KMS-11 (cell line): ENCODE measurements at regions not wholly inside any gene's neighbourhood (a gene's known extent, or its start where the extent isn't known, plus 50 kb on each side); places are given as distances from the start of the nearest gene placed in this dataset.

ENCODE experiments used
- H2AFZ ChIP-seq: fragments of 200-600 bp; sonication (generic); 2 replicates; pipeline ENCODE4 v1.6.1; 2016; ENCODE audit warnings: antibody characterized with exemption, mixed run types, low read depth
- H3K27ac ChIP-seq: fragments of 200-600 bp; sonication (generic); 2 replicates; pipeline ENCODE4 v1.6.1; 2016; ENCODE audit warnings: mild to moderate bottlenecking, mixed run types
- H3K27me3 ChIP-seq: fragments of 200-600 bp; sonication (generic); 2 replicates; pipeline ENCODE4 v1.6.1; 2017; ENCODE audit warnings: mild to moderate bottlenecking, low read depth, mixed run types, moderate library complexity; ENCODE audit not compliant: insufficient read depth
- H3K36me3 ChIP-seq: fragments of 200-600 bp; sonication (generic); 2 replicates; pipeline ENCODE4 v1.6.1; 2017; ENCODE audit warnings: mild to moderate bottlenecking, mixed run types; ENCODE audit not compliant: insufficient read depth
- H3K4me1 ChIP-seq: fragments of 200-600 bp; sonication (generic); 2 replicates; pipeline ENCODE4 v1.6.1; 2016; ENCODE audit warnings: mild to moderate bottlenecking, low read depth, mixed run types; ENCODE audit not compliant: poor library complexity, severe bottlenecking
- H3K4me2 ChIP-seq: fragments of 200-600 bp; sonication (generic); 2 replicates; pipeline ENCODE4 v1.7.0; 2016; ENCODE audit warnings: mild to moderate bottlenecking, mixed run types
- H3K4me3 ChIP-seq: fragments of 200-600 bp; sonication (generic); IDR thresholded peaks from 2 replicates; pipeline ENCODE4 v1.6.1; 2017; ENCODE audit warnings: low read depth, low read length, mixed read lengths; ENCODE audit not compliant: insufficient read depth
- H3K79me2 ChIP-seq: fragments of 200-600 bp; sonication (generic); 2 replicates; pipeline ENCODE4 v1.6.1; 2016; ENCODE audit warnings: low read depth, mixed run types; ENCODE audit not compliant: insufficient read depth
- H3K9ac ChIP-seq: fragments of 200-600 bp; sonication (generic); 2 replicates; pipeline ENCODE4 v1.6.1; 2016; ENCODE audit warnings: mild to moderate bottlenecking, mixed run types
- H4K20me1 ChIP-seq: fragments of 200-600 bp; sonication (generic); 2 replicates; pipeline ENCODE4 v1.6.1; 2016; ENCODE audit warnings: mild to moderate bottlenecking, mixed run types; ENCODE audit not compliant: insufficient read depth
- TF ChIP-seq, protein P1 (sequence below): fragments of 200-600 bp; sonication (generic); conservative IDR thresholded peaks from 2 replicates; pipeline ENCODE4 v1.6.1; 2017; ENCODE audit warnings: low read depth, mild to moderate bottlenecking, antibody characterized with exemption, low read length, moderate library complexity, mixed read lengths

DNA sequence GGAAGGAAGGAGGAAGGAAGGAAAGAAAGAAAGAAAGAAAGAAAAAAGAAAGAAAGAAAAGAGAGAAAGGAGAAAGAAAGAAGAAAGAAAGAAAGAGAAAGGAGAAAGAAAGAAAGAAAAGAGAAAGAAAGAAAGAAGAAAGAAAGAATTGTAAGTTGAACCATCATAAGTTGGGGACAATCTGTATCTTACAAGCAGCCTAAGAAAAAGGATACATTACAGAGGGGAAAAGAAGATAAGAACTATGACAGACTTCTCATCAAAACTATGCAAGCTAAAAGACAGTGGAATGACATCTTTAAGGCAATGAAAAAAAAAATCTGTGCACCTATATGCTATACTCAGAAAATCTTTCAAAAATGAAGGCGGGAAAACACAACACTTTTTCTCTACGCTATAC, 50.3 kb upstream of the SP4 start:
- no peaks in the 10 kb centered on the region for H3K27me3 ChIP-seq
- no peaks in the 10 kb centered on the region for H3K4me1 ChIP-seq
- H3K79me2 ChIP-seq = no peaks in the 10 kb centered on the region
- no peaks in the 10 kb centered on the region for H3K36me3 ChIP-seq
- H4K20me1 ChIP-seq = no peaks in the 10 kb centered on the region
- TF ChIP-seq, protein P1, sequence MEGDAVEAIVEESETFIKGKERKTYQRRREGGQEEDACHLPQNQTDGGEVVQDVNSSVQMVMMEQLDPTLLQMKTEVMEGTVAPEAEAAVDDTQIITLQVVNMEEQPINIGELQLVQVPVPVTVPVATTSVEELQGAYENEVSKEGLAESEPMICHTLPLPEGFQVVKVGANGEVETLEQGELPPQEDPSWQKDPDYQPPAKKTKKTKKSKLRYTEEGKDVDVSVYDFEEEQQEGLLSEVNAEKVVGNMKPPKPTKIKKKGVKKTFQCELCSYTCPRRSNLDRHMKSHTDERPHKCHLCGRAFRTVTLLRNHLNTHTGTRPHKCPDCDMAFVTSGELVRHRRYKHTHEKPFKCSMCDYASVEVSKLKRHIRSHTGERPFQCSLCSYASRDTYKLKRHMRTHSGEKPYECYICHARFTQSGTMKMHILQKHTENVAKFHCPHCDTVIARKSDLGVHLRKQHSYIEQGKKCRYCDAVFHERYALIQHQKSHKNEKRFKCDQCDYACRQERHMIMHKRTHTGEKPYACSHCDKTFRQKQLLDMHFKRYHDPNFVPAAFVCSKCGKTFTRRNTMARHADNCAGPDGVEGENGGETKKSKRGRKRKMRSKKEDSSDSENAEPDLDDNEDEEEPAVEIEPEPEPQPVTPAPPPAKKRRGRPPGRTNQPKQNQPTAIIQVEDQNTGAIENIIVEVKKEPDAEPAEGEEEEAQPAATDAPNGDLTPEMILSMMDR = no peak
- H3K4me3 ChIP-seq = no peak overlapping the region
- H3K4me2 ChIP-seq = no peak overlapping the region
- H3K9ac ChIP-seq = no peak overlapping the region
- H3K27ac ChIP-seq = no peak overlapping the region
- H2AFZ ChIP-seq = no peak overlapping the region
